ENCODE measurements at regions not wholly inside any gene's neighbourhood (a gene's known extent, or its start where the extent isn't known, plus 50 kb on each side); places are given as distances from the start of the nearest gene placed in this dataset.

GRCh38 chr4:16329125-16329796 lies 103.0 kb upstream of the TAPT1 start:
- CTCF ChIA-PET: no interaction called here

DNA sequence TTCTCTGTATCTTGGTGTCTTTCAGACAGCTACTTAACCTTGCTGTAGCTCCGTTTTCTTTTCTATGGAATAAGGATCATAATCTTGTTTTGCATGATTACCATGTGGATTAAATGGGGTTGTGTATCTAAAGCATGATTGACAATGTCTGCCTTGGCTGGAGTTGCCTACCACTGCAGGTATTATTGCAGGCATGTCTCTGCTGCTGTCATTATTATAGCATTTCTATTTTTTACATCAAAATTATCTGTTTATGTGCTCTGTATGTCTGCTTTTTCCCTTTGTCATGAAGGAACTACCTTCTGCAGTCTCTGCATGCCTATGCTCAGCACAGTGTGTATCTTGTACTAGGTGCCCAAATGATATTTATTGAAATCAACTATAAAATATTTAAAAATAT lies 95.9 kb upstream of the TAPT1 start:
- Mint-ChIP-seq H3K9me3 (peaks cover 11% of the 10 kb centered on the region), H3K4me1 (no peaks in the 10 kb centered on the region), H3K27ac (no peak overlapping the region), H3K4me3 (no peak overlapping the region), H3K36me3 (ENCODE audit: low read depth) (no peaks in the 10 kb centered on the region), H3K27me3 (peaks cover 2% of the 10 kb centered on the region)
- CTCF ChIA-PET: no interaction called here
- no peak for ATAC-seq (ENCODE audit: low read depth)
- POLR2A ChIA-PET: no interaction called here
- DNase-seq: no peak
- TF ChIP-seq, protein P1, sequence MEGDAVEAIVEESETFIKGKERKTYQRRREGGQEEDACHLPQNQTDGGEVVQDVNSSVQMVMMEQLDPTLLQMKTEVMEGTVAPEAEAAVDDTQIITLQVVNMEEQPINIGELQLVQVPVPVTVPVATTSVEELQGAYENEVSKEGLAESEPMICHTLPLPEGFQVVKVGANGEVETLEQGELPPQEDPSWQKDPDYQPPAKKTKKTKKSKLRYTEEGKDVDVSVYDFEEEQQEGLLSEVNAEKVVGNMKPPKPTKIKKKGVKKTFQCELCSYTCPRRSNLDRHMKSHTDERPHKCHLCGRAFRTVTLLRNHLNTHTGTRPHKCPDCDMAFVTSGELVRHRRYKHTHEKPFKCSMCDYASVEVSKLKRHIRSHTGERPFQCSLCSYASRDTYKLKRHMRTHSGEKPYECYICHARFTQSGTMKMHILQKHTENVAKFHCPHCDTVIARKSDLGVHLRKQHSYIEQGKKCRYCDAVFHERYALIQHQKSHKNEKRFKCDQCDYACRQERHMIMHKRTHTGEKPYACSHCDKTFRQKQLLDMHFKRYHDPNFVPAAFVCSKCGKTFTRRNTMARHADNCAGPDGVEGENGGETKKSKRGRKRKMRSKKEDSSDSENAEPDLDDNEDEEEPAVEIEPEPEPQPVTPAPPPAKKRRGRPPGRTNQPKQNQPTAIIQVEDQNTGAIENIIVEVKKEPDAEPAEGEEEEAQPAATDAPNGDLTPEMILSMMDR (IDR thresholded peaks at IDR 0.05): no peak
- intact Hi-C loops (cut with micrococcal nuclease): no loop called here

More at GRCh38 chr4:16329125-16329796, 103.0 kb upstream of the TAPT1 start:
- TF ChIP-seq, protein P1 (IDR thresholded peaks at IDR 0.05): no peak
- no peaks in the 10 kb centered on the region for H3K4me1 Mint-ChIP-seq
- ATAC-seq (ENCODE audit: low read depth) (no peak), DNase-seq (no peak)
- POLR2A ChIA-PET: no interaction called here
- intact Hi-C loops (cut with micrococcal nuclease): no loop called here
- no peak overlapping the region for H3K4me3 Mint-ChIP-seq
- H3K36me3 Mint-ChIP-seq (ENCODE audit: low read depth): no peaks in the 10 kb centered on the region
- peaks cover 5% of the 10 kb centered on the region for H3K27me3 Mint-ChIP-seq
- no peak overlapping the region for H3K27ac Mint-ChIP-seq
- no peaks in the 10 kb centered on the region for H3K9me3 Mint-ChIP-seq

- no peak for DNase-seq
- no peaks in the 10 kb centered on the region for H3K9me3 Mint-ChIP-seq
- H3K4me1 Mint-ChIP-seq: no peaks in the 10 kb centered on the region
- H3K27me3 Mint-ChIP-seq: no peaks in the 10 kb centered on the region
- no peak overlapping the region for H3K4me3 Mint-ChIP-seq
- no peak overlapping the region for H3K27ac Mint-ChIP-seq
- ATAC-seq (ENCODE audit: low read depth): no peak
- TF ChIP-seq, protein P1 (IDR thresholded peaks at IDR 0.05): no peak
- intact Hi-C loops (cut with micrococcal nuclease): no loop called here
- no peaks in the 10 kb centered on the region for H3K36me3 Mint-ChIP-seq (ENCODE audit: low read depth)
- CTCF ChIA-PET: no interaction called here
- POLR2A ChIA-PET: no interaction called here
Measured at GRCh38 chr4:16315456-16315855, 89.2 kb upstream of the TAPT1 start.

DNA sequence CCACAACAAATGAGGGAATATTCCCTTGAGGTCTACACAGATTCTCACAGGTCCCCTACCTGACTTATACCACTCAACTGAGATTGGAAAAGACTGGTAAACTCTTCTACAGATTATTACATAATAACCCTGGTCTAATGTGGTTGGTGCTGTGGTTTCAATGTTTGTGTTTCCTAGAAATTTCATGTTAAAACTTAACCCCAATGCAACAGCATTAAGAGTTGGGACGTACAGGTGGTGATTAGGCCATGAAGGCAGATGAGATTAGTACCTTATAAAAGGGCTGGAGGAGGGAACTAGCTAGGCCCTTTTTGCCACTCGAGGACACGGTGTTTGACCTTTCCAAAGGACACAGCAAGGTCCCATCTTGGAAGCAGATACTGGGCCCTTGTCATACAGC lies 84.3 kb upstream of the TAPT1 start:
- H3K36me3 Mint-ChIP-seq (ENCODE audit: low read depth): no peaks in the 10 kb centered on the region
- H3K4me3 Mint-ChIP-seq: no peak overlapping the region
- H3K27me3 Mint-ChIP-seq: no peaks in the 10 kb centered on the region
- intact Hi-C loops (cut with micrococcal nuclease): no loop called here
- CTCF ChIA-PET: no interaction called here
- DNase-seq (no peak), ATAC-seq (ENCODE audit: low read depth) (no peak)
- POLR2A ChIA-PET: no interaction called here
- TF ChIP-seq, protein P1 (IDR thresholded peaks at IDR 0.05): no peak
- H3K27ac Mint-ChIP-seq: no peak overlapping the region
- H3K9me3 Mint-ChIP-seq: no peaks in the 10 kb centered on the region
- H3K4me1 Mint-ChIP-seq: no peaks in the 10 kb centered on the region

DNA sequence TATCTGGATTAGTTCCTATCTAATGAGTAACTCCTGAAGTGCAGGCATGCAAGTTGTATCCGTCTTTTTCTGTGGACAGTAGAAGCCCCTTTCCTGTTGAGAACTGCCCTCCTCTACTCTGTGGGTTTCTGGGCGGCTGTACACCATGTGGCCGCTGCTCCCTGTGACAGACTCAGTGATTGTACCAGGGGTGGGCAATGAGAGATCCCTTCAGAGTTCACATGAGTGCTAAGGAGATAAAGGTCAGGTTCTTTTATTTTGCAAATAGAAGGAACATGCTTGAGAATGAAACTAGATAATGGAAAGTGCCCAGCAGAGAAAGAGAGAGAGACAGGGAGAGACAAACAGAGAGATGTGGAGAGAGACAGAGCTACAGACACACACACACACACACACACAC lies 76.4 kb upstream of the TAPT1 start:
- H3K36me3 Mint-ChIP-seq (ENCODE audit: low read depth): no peaks in the 10 kb centered on the region
- ATAC-seq (ENCODE audit: low read depth) (no peak), DNase-seq (no peak)
- no peak overlapping the region for H3K4me3 Mint-ChIP-seq
- TF ChIP-seq, protein P1 (IDR thresholded peaks at IDR 0.05): no peak
- intact Hi-C loops (cut with micrococcal nuclease): no loop called here
- ChIA-PET CTCF (interaction anchor here (1.1 kb wide), 1 partner anchor 12 kb away, joined by 4 read pairs; no protein-coding TSS in a partner anchor), POLR2A (no interaction called here)
- no peaks in the 10 kb centered on the region for H3K27me3 Mint-ChIP-seq
- no peak overlapping the region for H3K27ac Mint-ChIP-seq
- no peaks in the 10 kb centered on the region for H3K9me3 Mint-ChIP-seq
- no peaks in the 10 kb centered on the region for H3K4me1 Mint-ChIP-seq

All from activated B cell treated with CpG ODN at 0.5 μM for 24 hours (primary cell).